Endodermal cell (in vitro differentiated cells): ENCODE measurements at regions not wholly inside any gene's neighbourhood (a gene's known extent, or its start where the extent isn't known, plus 50 kb on each side); places are given as distances from the start of the nearest gene placed in this dataset.

ENCODE experiments used
- DNase-seq: peaks from one replicate; pipeline ENCODE4 v3.0.0-alpha.2; 2017
- H3K27ac ChIP-seq: 2 replicates; pipeline ENCODE4 v1.5.1; 2013; ENCODE audit warnings: mild to moderate bottlenecking, low read depth, low read length, moderate library complexity
- H3K27me3 ChIP-seq: 2 replicates; pipeline ENCODE4 v1.6.1; 2013; ENCODE audit warnings: mild to moderate bottlenecking, low read length, moderate library complexity; ENCODE audit not compliant: insufficient read depth, control insufficient read depth, poor library complexity, severe bottlenecking
- H3K36me3 ChIP-seq: 2 replicates; pipeline ENCODE4 v1.7.0; 2013; ENCODE audit warnings: mild to moderate bottlenecking, low read length, moderate library complexity; ENCODE audit not compliant: control insufficient read depth, insufficient read depth
- H3K4me1 ChIP-seq: one replicate; pipeline ENCODE4 v1.7.0; 2013; ENCODE audit warnings: low read length; ENCODE audit not compliant: control insufficient read depth, insufficient read depth
- H3K4me3 ChIP-seq: 2 replicates; pipeline ENCODE4 v1.5.1; 2013; ENCODE audit warnings: mild to moderate bottlenecking, low read length, moderate library complexity
- H3K9ac ChIP-seq: 2 replicates; pipeline ENCODE4 v1.6.1; 2013; ENCODE audit warnings: mild to moderate bottlenecking, low read length, moderate library complexity; ENCODE audit not compliant: poor library complexity, severe bottlenecking; ENCODE audit errors: extremely low read depth
- H3K9me3 ChIP-seq: 2 replicates; pipeline ENCODE4 v1.6.1; 2013; ENCODE audit warnings: mild to moderate bottlenecking, low read length, moderate library complexity; ENCODE audit not compliant: control insufficient read depth
- H3K27ac Mint-ChIP-seq: 2 replicates; pipeline ENCODE4 v1.8.0; 2020; ENCODE audit warnings: mixed read lengths
- H3K27me3 Mint-ChIP-seq: 2 replicates; pipeline ENCODE4 v1.8.0; 2021; ENCODE audit warnings: mild to moderate bottlenecking, mixed read lengths; ENCODE audit not compliant: insufficient read depth
- H3K36me3 Mint-ChIP-seq: 2 replicates; pipeline ENCODE4 v1.8.0; 2020; ENCODE audit warnings: low read depth, mixed read lengths
- H3K4me1 Mint-ChIP-seq: 2 replicates; pipeline ENCODE4 v1.8.0; 2020; ENCODE audit warnings: mixed read lengths
- H3K4me3 Mint-ChIP-seq: 2 replicates; pipeline ENCODE4 v1.8.0; 2020; ENCODE audit warnings: mild to moderate bottlenecking, moderate library complexity, mixed read lengths
- H3K9me3 Mint-ChIP-seq: 2 replicates; pipeline ENCODE4 v1.8.0; 2020; ENCODE audit warnings: mild to moderate bottlenecking, mixed read lengths
- CTCF ChIP-seq: fragments of 200-600 bp; sonication (generic); conservative IDR thresholded peaks from 2 replicates; pipeline ENCODE4 v1.5.0; 2021; ENCODE audit warnings: antibody characterized with exemption, mild to moderate bottlenecking
- WGBS, 2 experiments: methylation state at CpG; one replicate each; pipeline versions ENCODE4 v1.1.5 to v1.1.7; 2013; ENCODE audit warnings: missing lambda C conversion rate in 2 of 2, mixed read lengths in 1 of 2; ENCODE audit not compliant: insufficient coverage in 1 of 2, insufficient read length in 1 of 2; 5-methylcytosine and 5-hydroxymethylcytosine counted together

- H3K4me1 ChIP-seq = peaks cover 7% of the 10 kb centered on the region
- no peak overlapping the region for H3K27ac ChIP-seq
- no peak overlapping the region for H3K27ac Mint-ChIP-seq
- no peak overlapping the region for H3K4me3 ChIP-seq
- no peak overlapping the region for H3K4me3 Mint-ChIP-seq
- H3K36me3 Mint-ChIP-seq = no peaks in the 10 kb centered on the region
- H3K27me3 Mint-ChIP-seq = peaks cover 5% of the 10 kb centered on the region
- TF ChIP-seq CTCF = no peak
- H3K9me3 ChIP-seq = no peaks in the 10 kb centered on the region
- peaks cover 12% of the 10 kb centered on the region for H3K4me1 Mint-ChIP-seq
- no peak overlapping the region for H3K9ac ChIP-seq
- no peak for DNase-seq
- WGBS, 2 experiments = 89 to 91% methylated on average over 1 of the region's 1 CpG
- H3K36me3 ChIP-seq = no peaks in the 10 kb centered on the region
- H3K9me3 Mint-ChIP-seq = no peaks in the 10 kb centered on the region
- H3K27me3 ChIP-seq = no peaks in the 10 kb centered on the region
Observed at GRCh38 chr2:217055624-217056023, 195.8 kb upstream of the TNP1 start.

GRCh38 chr2:217054791-217055190, 194.9 kb upstream of the TNP1 start:
- Mint-ChIP-seq H3K9me3 (no peaks in the 10 kb centered on the region), H3K4me3 (no peak overlapping the region), H3K27ac (no peak overlapping the region), H3K36me3 (no peaks in the 10 kb centered on the region), H3K27me3 (peaks cover 5% of the 10 kb centered on the region), H3K4me1 (peaks cover 20% of the 10 kb centered on the region)
- TF ChIP-seq CTCF = no peak
- Histone ChIP-seq H3K9ac (no peak overlapping the region), H3K4me1 (peaks cover 7% of the 10 kb centered on the region), H3K27ac (no peak overlapping the region), H3K9me3 (no peaks in the 10 kb centered on the region), H3K4me3 (no peak overlapping the region), H3K36me3 (no peaks in the 10 kb centered on the region), H3K27me3 (no peaks in the 10 kb centered on the region)
- 75 to 93% methylated on average over 2 to 4 of the region's 4 CpGs for WGBS, 2 experiments
- DNase-seq = no peak

GRCh38 chr2:217052856-217053577, 193.2 kb upstream of the TNP1 start:
- Histone ChIP-seq H3K27ac (no peak overlapping the region), H3K9ac (no peak overlapping the region), H3K9me3 (no peaks in the 10 kb centered on the region), H3K27me3 (no peaks in the 10 kb centered on the region), H3K4me3 (no peak overlapping the region), H3K36me3 (no peaks in the 10 kb centered on the region), H3K4me1 (peaks cover 15% of the 10 kb centered on the region)
- TF ChIP-seq CTCF = no peak
- Mint-ChIP-seq H3K27ac (no peak overlapping the region), H3K9me3 (no peaks in the 10 kb centered on the region), H3K4me3 (no peak overlapping the region), H3K27me3 (peaks cover 5% of the 10 kb centered on the region), H3K4me1 (peaks cover 36% of the 10 kb centered on the region), H3K36me3 (no peaks in the 10 kb centered on the region)
- DNase-seq = no peak
- 95 to 100% methylated on average over 2 of the region's 2 CpGs for WGBS, 2 experiments
